Fibroblast of skin of abdomen (primary cell): ENCODE measurements at regions not wholly inside any gene's neighbourhood (a gene's known extent, or its start where the extent isn't known, plus 50 kb on each side); places are given as distances from the start of the nearest gene placed in this dataset.

Source experiments
- DNase-seq: peaks from one replicate; pipeline ENCODE4 v3.0.0-alpha.2; 2013

GRCh38 chr10:131425752-131426533 is 114.4 kb upstream of the TCERG1L start:
- DNase-seq = no peak

GRCh38 chr10:131426534-131426898 is 115.0 kb upstream of the TCERG1L start:
- no peak for DNase-seq

GRCh38 chr10:131427281-131427680 is 115.8 kb upstream of the TCERG1L start:
- DNase-seq = no peak

- no peak for DNase-seq
These were observed 116.4 kb upstream of the TCERG1L start for GRCh38 chr10:131427901-131428300.

GRCh38 chr10:131429141-131429540 is 117.6 kb upstream of the TCERG1L start:
- DNase-seq = no peak

GRCh38 chr10:131429942-131430341 is 118.4 kb upstream of the TCERG1L start:
- no peak for DNase-seq

- no peak for DNase-seq
These were observed 119.3 kb upstream of the TCERG1L start for GRCh38 chr10:131430716-131431412.

GRCh38 chr10:131431533-131431932 is 120.0 kb upstream of the TCERG1L start:
- no peak for DNase-seq

- DNase-seq = no peak
These were observed 120.6 kb upstream of the TCERG1L start for GRCh38 chr10:131431978-131432690.

GRCh38 chr10:131433568-131433967 is 122.0 kb upstream of the TCERG1L start:
- DNase-seq = no peak

GRCh38 chr10:131435232-131435631 is 123.7 kb upstream of the TCERG1L start:
- DNase-seq = no peak

- DNase-seq = peak; percentile 26
These were observed 124.4 kb upstream of the TCERG1L start for GRCh38 chr10:131435760-131436457.

GRCh38 chr10:131436458-131436857 is 124.9 kb upstream of the TCERG1L start:
- DNase-seq = peak; percentile 70

GRCh38 chr10:131437556-131438475 is 126.3 kb upstream of the TCERG1L start:
- no peak for DNase-seq

GRCh38 chr10:131438665-131439064 is 127.1 kb upstream of the TCERG1L start:
- DNase-seq = no peak

GRCh38 chr10:131439705-131440104 is 128.2 kb upstream of the TCERG1L start:
- no peak for DNase-seq

GRCh38 chr10:131440405-131441360 is 129.2 kb upstream of the TCERG1L start:
- DNase-seq = no peak

- DNase-seq = no peak
These were observed 130.8 kb upstream of the TCERG1L start for GRCh38 chr10:131442271-131442670.

- no peak for DNase-seq
These were observed 132.8 kb upstream of the TCERG1L start for GRCh38 chr10:131444286-131444685.

GRCh38 chr10:131444862-131445461 is 133.4 kb upstream of the TCERG1L start:
- DNase-seq = no peak
